Esophagus muscularis mucosa (tissue), 4 donors: ENCODE measurements at regions not wholly inside any gene's neighbourhood (a gene's known extent, or its start where the extent isn't known, plus 50 kb on each side); places are given as distances from the start of the nearest gene placed in this dataset.

ENCODE experiments used
- DNase-seq: peaks from one replicate; pipeline ENCODE4 v3.0.0-alpha.2; 2017; ENCODE audit errors: extremely low spot score
- H3K27ac ChIP-seq, 4 donors: fragments of 200-600 bp; sonication (generic); replicated peaks in 1 of 4; 1 replicate in 3 of 4; 2 replicates in 1 of 4; pipeline ENCODE4 v1.5.1; 2016 to 2019; ENCODE audit warnings: mild to moderate bottlenecking in 1 of 4
- H3K27me3 ChIP-seq, 4 donors: fragments of 200-600 bp; sonication (generic); one replicate each; pipeline versions ENCODE4 v1.5.1 to v1.6.0; 2016 to 2019
- H3K36me3 ChIP-seq, 4 donors: fragments of 200-600 bp; sonication (generic); one replicate each; pipeline ENCODE4 v1.5.1; 2016 to 2019
- H3K4me1 ChIP-seq, 4 donors: fragments of 200-600 bp; sonication (generic); one replicate each; pipeline ENCODE4 v1.5.1; 2016 to 2019
- H3K4me3 ChIP-seq, 4 donors: fragments of 200-600 bp; sonication (generic); 1 replicate in 2 of 4; 2 replicates in 2 of 4; pipeline ENCODE4 v1.5.1; 2016 to 2019; ENCODE audit warnings: mild to moderate bottlenecking in 4 of 4, moderate library complexity in 1 of 4
- H3K9me3 ChIP-seq, 4 donors: fragments of 200-600 bp; sonication (generic); 1 replicate in 3 of 4; 2 replicates in 1 of 4; pipeline ENCODE4 v1.5.1; 2016 to 2019
- CTCF ChIP-seq, 3 experiments: fragments of 200-600 bp in 2 of 3; fragments of 450-650 bp in 1 of 3; sonication (generic) in 2 of 3; IDR thresholded peaks; one replicate each; pipeline ENCODE4 v1.5.1; 2017 to 2019; ENCODE audit warnings: antibody characterized with exemption in 3 of 3, mild to moderate bottlenecking in 2 of 3, moderate library complexity in 1 of 3
- EP300 ChIP-seq: sonication (generic); formaldehyde crosslinking; IDR thresholded peaks from one replicate; pipeline ENCODE4 v1.6.1; 2017; ENCODE audit warnings: antibody characterized with exemption
- POLR2A ChIP-seq: fragments of 450-650 bp; IDR thresholded peaks from one replicate; pipeline ENCODE4 v1.6.1; 2017; ENCODE audit warnings: antibody characterized with exemption, moderate library complexity, mild to moderate bottlenecking, low read depth
- POLR2AphosphoS5 ChIP-seq, 2 donors: sonication (generic); formaldehyde crosslinking; IDR thresholded peaks; one replicate each; pipeline ENCODE4 v1.6.1; 2017; ENCODE audit warnings: antibody characterized with exemption in 2 of 2
- WGBS: methylation state at CpG from one replicate; pipeline ENCODE4 v1.1.5; 2018; 5-methylcytosine and 5-hydroxymethylcytosine counted together
- intact Hi-C: fragments of 100-400 bp; cut with DNase I; formaldehyde crosslinking; loops from one replicate; pipeline ENCODE4 v1.15.1; 2023

- H3K36me3 ChIP-seq, result no peaks in the 10 kb centered on the region
- intact Hi-C loops, result loop anchor here (10.0 kb wide), 1 partner anchor 60 kb away; no protein-coding TSS in a partner anchor
- no peak for DNase-seq
- 87% methylated on average over 4 of the region's 4 CpGs for WGBS
- no peak overlapping the region for H3K4me3 ChIP-seq
- no peaks in the 10 kb centered on the region for H3K4me1 ChIP-seq
- H3K27me3 ChIP-seq, result peaks cover 0 to 3% (median 0%) of the 10 kb centered on the region in 4 donors
- TF ChIP-seq CTCF (IDR thresholded peaks at IDR 0.05) (no peak), POLR2AphosphoS5 (IDR thresholded peaks at IDR 0.05) (no peak), POLR2A (no peak), EP300 (no peak)
- H3K9me3 ChIP-seq, result peaks cover 0 to 5% (median 0%) of the 10 kb centered on the region in 4 donors
- no peak overlapping the region for H3K27ac ChIP-seq
Measured at GRCh38 chr7:35424440-35424839, 170.5 kb upstream of the TBX20 start.

- intact Hi-C loops, result loop anchor here (10.0 kb wide), 1 partner anchor 58 kb away; no protein-coding TSS in a partner anchor
- WGBS, result 88% methylated on average over 2 of the region's 2 CpGs
- Histone ChIP-seq H3K9me3 (no peaks in the 10 kb centered on the region), H3K4me3 (no peak overlapping the region), H3K27me3 (peaks cover 0 to 6% (median 0%) of the 10 kb centered on the region in 4 donors), H3K4me1 (no peaks in the 10 kb centered on the region), H3K36me3 (no peaks in the 10 kb centered on the region), H3K27ac (no peak overlapping the region)
- TF ChIP-seq CTCF (IDR thresholded peaks at IDR 0.05) (no peak), EP300 (no peak), POLR2AphosphoS5 (IDR thresholded peaks at IDR 0.05) (no peak), POLR2A (no peak)
- DNase-seq, result no peak
Measured at GRCh38 chr7:35422715-35423114, 168.8 kb upstream of the TBX20 start.

- Histone ChIP-seq H3K27me3 (peaks cover 0 to 8% (median 0%) of the 10 kb centered on the region in 4 donors), H3K4me1 (no peaks in the 10 kb centered on the region), H3K27ac (no peak overlapping the region), H3K9me3 (no peaks in the 10 kb centered on the region), H3K36me3 (no peaks in the 10 kb centered on the region), H3K4me3 (no peak overlapping the region)
- intact Hi-C loops, result loop anchor here (10.0 kb wide), 1 partner anchor 56 kb away; no protein-coding TSS in a partner anchor
- WGBS, result 48% methylated on average over 4 of the region's 4 CpGs
- TF ChIP-seq CTCF (IDR thresholded peaks at IDR 0.05), result no peak
- TF ChIP-seq POLR2AphosphoS5 (IDR thresholded peaks at IDR 0.05), result no peak
- TF ChIP-seq POLR2A, result no peak
- TF ChIP-seq EP300, result no peak
- DNase-seq, result no peak
Measured at GRCh38 chr7:35420656-35421055, 166.8 kb upstream of the TBX20 start.

GRCh38 chr7:35419391-35419755 is 165.5 kb upstream of the TBX20 start:
- H3K9me3 ChIP-seq, result no peaks in the 10 kb centered on the region
- no peak for DNase-seq
- peaks cover 0 to 8% (median 0%) of the 10 kb centered on the region in 4 donors for H3K27me3 ChIP-seq
- intact Hi-C loops, result no loop called here
- H3K27ac ChIP-seq, result no peak overlapping the region
- H3K36me3 ChIP-seq, result no peaks in the 10 kb centered on the region
- peaks cover 0 to 6% (median 0%) of the 10 kb centered on the region in 4 donors for H3K4me1 ChIP-seq
- 63% methylated on average over 5 of the region's 5 CpGs for WGBS
- H3K4me3 ChIP-seq, result no peak overlapping the region
- TF ChIP-seq CTCF (IDR thresholded peaks at IDR 0.05), result no peak
- TF ChIP-seq EP300, result no peak
- no peak for TF ChIP-seq POLR2A
